Tibial nerve (tissue), 4 donors: ENCODE measurements at regions not wholly inside any gene's neighbourhood (a gene's known extent, or its start where the extent isn't known, plus 50 kb on each side); places are given as distances from the start of the nearest gene placed in this dataset.

Experiments
- DNase-seq, 2 donors: peaks; one replicate each; pipeline ENCODE4 v3.0.0-alpha.2; 2019; ENCODE audit warnings: low spot score in 2 of 2
- H3K27ac ChIP-seq, 4 donors: fragments of 200-600 bp; sonication (generic) in 3 of 4; one replicate each; pipeline ENCODE4 v1.5.1; 2017 to 2019; ENCODE audit warnings: mild to moderate bottlenecking in 1 of 4
- H3K27me3 ChIP-seq, 2 donors: fragments of 200-600 bp; sonication (generic) in 1 of 2; one replicate each; pipeline versions ENCODE4 v1.5.1 to v1.6.0; 2017 to 2019
- H3K36me3 ChIP-seq, 3 donors: fragments of 200-600 bp; sonication (generic); one replicate each; pipeline ENCODE4 v1.5.1; 2018 to 2019
- H3K4me1 ChIP-seq, 4 donors: fragments of 200-600 bp; sonication (generic) in 3 of 4; one replicate each; pipeline ENCODE4 v1.5.1; 2017 to 2019
- H3K4me3 ChIP-seq, 4 donors: fragments of 200-600 bp; sonication (generic) in 3 of 4; one replicate each; pipeline ENCODE4 v1.5.1; 2017 to 2019; ENCODE audit warnings: mild to moderate bottlenecking in 1 of 4, moderate library complexity in 1 of 4
- H3K9me3 ChIP-seq, 4 donors: fragments of 200-600 bp; sonication (generic) in 3 of 4; one replicate each; pipeline ENCODE4 v1.5.1; 2017 to 2019
- CTCF ChIP-seq, 5 experiments: fragments of 200-600 bp in 3 of 5; fragments of 450-650 bp in 2 of 5; sonication (generic) in 3 of 5; IDR thresholded peaks; one replicate each; pipeline ENCODE4 v1.5.1; 2016 to 2019; ENCODE audit warnings: antibody characterized with exemption in 5 of 5, mild to moderate bottlenecking in 3 of 5, moderate library complexity in 2 of 5
- EP300 ChIP-seq, 2 donors: sonication (generic); formaldehyde crosslinking; IDR thresholded peaks; one replicate each; pipeline ENCODE4 v1.6.1; 2017; ENCODE audit warnings: antibody characterized with exemption in 2 of 2, mild to moderate bottlenecking in 1 of 2
- POLR2A ChIP-seq, 2 donors: fragments of 450-650 bp; IDR thresholded peaks; one replicate each; pipeline ENCODE4 v1.6.1; 2017; ENCODE audit warnings: antibody characterized with exemption in 2 of 2, mild to moderate bottlenecking in 2 of 2, moderate library complexity in 2 of 2
- WGBS, 2 donors: methylation state at CpG; one replicate each; pipeline ENCODE4 v1.1.5; 2018; 5-methylcytosine and 5-hydroxymethylcytosine counted together

DNA sequence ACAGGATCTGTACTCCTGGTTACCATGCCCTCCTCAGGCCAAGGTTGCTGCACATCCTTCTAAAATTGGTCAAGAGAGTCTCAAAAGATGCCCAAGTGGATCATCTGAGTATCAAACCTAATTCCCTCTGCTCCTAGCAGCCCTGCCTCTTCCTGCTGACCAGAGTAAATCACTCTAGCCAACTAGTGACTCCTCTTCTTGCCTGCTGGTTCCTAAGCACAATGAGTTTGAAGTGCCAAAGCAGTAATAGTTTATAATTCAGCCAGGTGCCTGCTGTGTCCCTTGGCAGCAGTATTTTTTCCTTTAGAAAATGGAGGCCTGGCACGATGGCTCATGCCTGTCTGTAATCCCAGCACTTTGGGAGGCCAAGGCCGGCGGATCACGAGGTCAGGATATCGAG lies 137.9 kb upstream of the CAMK1G start:
- TF ChIP-seq CTCF (IDR thresholded peaks at IDR 0.05) (no peak), EP300 (IDR thresholded peaks at IDR 0.05) (no peak), POLR2A (IDR thresholded peaks at IDR 0.05) (no peak)
- WGBS, 2 donors, result 96 to 100% methylated on average over 5 of the region's 5 CpGs
- Histone ChIP-seq H3K4me3 (no peak overlapping the region), H3K9me3 (no peaks in the 10 kb centered on the region), H3K4me1 (no peaks in the 10 kb centered on the region), H3K36me3 (no peaks in the 10 kb centered on the region), H3K27me3 (no peaks in the 10 kb centered on the region), H3K27ac (no peak overlapping the region)
- DNase-seq, result no peak

- 81 to 87% methylated on average over 1 of the region's 1 CpG for WGBS, 2 donors
- TF ChIP-seq EP300 (IDR thresholded peaks at IDR 0.05), result no peak
- TF ChIP-seq POLR2A (IDR thresholded peaks at IDR 0.05), result no peak
- no peak for TF ChIP-seq CTCF (IDR thresholded peaks at IDR 0.05)
- no peak for DNase-seq
- Histone ChIP-seq H3K27ac (no peak overlapping the region), H3K36me3 (no peaks in the 10 kb centered on the region), H3K4me1 (no peaks in the 10 kb centered on the region), H3K9me3 (no peaks in the 10 kb centered on the region), H3K27me3 (no peaks in the 10 kb centered on the region), H3K4me3 (no peak overlapping the region)
These were observed 137.2 kb upstream of the CAMK1G start for GRCh38 chr1:209446356-209446755.

GRCh38 chr1:209454340-209454994 lies 129.0 kb upstream of the CAMK1G start:
- H3K4me1 ChIP-seq, result no peaks in the 10 kb centered on the region
- DNase-seq, result no peak
- WGBS, 2 donors, result 45 to 56% methylated on average over 2 of the region's 2 CpGs
- no peaks in the 10 kb centered on the region for H3K9me3 ChIP-seq
- no peaks in the 10 kb centered on the region for H3K36me3 ChIP-seq
- H3K27ac ChIP-seq, result no peak overlapping the region
- no peak overlapping the region for H3K4me3 ChIP-seq
- TF ChIP-seq CTCF (IDR thresholded peaks at IDR 0.05), result no peak
- TF ChIP-seq EP300 (IDR thresholded peaks at IDR 0.05), result no peak
- TF ChIP-seq POLR2A (IDR thresholded peaks at IDR 0.05), result no peak
- no peaks in the 10 kb centered on the region for H3K27me3 ChIP-seq

DNA sequence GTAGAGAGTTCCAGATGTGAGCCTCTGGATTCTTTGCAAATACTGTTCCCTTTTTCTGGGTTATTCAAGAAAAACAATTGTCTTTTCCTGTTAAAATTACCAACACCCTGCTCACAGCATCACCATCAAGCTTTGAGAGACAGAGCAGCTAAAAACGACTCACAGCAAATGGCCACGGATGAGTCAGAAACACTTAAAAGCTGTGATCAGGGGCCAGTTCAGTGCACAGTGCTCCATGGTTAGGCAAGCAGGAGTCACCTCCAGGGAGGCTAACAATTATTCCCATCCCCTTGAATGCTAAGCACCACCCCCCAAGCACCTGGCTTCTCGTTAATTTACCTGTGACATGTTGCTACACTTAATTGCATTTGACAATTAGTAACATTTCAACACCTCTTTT lies 128.4 kb upstream of the CAMK1G start:
- TF ChIP-seq POLR2A (IDR thresholded peaks at IDR 0.05) (no peak), CTCF (IDR thresholded peaks at IDR 0.05) (no peak), EP300 (IDR thresholded peaks at IDR 0.05) (no peak)
- no peaks in the 10 kb centered on the region for H3K36me3 ChIP-seq
- no peaks in the 10 kb centered on the region for H3K27me3 ChIP-seq
- H3K4me3 ChIP-seq, result no peak overlapping the region
- no peak overlapping the region for H3K27ac ChIP-seq
- DNase-seq, result no peak
- H3K9me3 ChIP-seq, result no peaks in the 10 kb centered on the region
- H3K4me1 ChIP-seq, result no peaks in the 10 kb centered on the region
- WGBS, 2 donors, result 51 to 53% methylated on average over 3 of the region's 3 CpGs

GRCh38 chr1:209455661-209456358 lies 127.7 kb upstream of the CAMK1G start:
- H3K4me1 ChIP-seq, result no peaks in the 10 kb centered on the region
- TF ChIP-seq EP300 (IDR thresholded peaks at IDR 0.05) (no peak), CTCF (IDR thresholded peaks at IDR 0.05) (no peak), POLR2A (IDR thresholded peaks at IDR 0.05) (no peak)
- no peak for DNase-seq
- no peaks in the 10 kb centered on the region for H3K36me3 ChIP-seq
- no peaks in the 10 kb centered on the region for H3K27me3 ChIP-seq
- 40 to 41% methylated on average over 6 of the region's 6 CpGs for WGBS, 2 donors
- peaks cover 0 to 3% (median 0%) of the 10 kb centered on the region in 4 donors for H3K9me3 ChIP-seq
- no peak overlapping the region for H3K4me3 ChIP-seq
- H3K27ac ChIP-seq, result no peak overlapping the region
